ENCODE measurements at regions not wholly inside any gene's neighbourhood (a gene's known extent, or its start where the extent isn't known, plus 50 kb on each side); places are given as distances from the start of the nearest gene placed in this dataset.

DNA sequence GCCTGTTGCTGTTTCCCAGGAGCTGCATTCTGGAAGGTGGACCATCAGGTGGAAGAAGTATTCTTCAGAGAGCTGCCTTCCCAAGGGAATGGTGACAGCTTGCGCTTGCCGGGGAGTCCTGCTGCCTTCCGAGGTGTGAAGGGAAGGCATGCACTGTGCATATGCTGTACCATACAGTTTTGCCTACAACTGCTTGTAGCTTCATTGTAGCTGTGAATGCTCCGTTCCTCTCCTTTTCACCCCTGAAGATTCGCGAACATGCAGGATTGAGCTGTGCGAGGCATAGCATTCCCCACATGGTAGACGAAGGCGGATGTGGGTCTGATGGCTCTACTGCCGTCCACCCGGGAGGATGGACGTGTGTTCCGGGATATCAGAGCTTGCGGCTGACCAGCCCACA lies 243.2 kb upstream of the TSHZ3 start:
- ChIA-PET CTCF (no interaction called here), POLR2A (no interaction called here)

DNA sequence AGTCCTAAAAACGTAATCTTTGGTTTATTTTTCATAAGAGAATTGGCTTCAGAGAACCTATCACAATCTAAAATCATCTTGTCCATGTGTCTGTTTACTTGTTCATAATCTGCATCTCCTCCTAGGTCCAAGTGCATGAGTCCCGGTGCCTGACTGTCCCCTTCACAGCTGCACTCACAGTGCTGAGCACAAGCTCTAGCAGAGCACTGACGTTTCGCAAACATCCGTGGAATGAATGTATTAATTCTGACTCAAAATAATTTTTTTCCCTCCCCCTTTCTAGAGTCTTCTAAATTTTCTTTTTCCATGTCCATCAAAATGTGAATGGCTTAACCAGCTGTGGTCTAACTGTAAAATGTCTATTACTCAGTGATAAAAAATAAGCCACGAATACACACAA lies 245.5 kb upstream of the TSHZ3 start:
- ChIA-PET CTCF (no interaction called here), POLR2A (no interaction called here)

DNA sequence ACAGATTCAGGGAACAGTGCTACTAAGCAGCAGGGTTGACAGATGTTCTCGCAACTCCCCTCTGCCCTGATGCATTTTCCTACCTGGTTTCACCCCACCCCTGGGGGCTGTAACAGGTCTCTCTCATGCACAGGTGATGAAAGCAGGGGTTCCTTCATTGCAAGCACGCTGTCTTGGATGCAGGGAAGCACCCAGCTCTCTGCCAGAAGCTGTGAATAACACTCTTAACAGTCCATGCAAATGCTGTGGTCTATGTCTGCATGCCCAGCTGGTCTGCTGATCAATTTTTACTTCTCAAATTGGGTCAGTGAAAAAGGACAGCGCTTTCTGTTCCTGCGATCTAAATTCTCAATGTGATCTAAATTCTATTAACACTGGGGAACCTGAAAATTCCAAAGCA lies 246.3 kb upstream of the TSHZ3 start:
- CTCF ChIA-PET: no interaction called here
- POLR2A ChIA-PET: no interaction called here

DNA sequence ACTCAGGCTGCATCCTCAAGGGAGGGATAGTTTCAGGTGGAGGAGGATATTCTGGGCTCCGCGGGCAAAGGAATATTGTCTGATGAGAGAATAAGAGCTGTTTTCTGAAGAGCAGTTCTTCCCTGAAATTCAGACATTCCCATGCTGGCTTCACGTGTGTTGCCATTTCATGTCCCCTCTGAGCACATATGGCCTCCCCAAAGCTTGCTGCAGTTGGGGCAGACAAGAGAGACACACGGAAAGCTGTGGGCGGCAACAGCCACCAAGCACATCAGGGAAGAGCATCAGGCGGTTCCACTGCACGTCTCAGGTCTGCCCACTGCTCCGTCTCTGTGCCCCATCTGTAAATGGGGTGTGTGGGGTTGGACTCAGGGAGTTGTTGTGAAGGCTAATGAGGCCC lies 247.5 kb upstream of the TSHZ3 start:
- POLR2A ChIA-PET: no interaction called here
- CTCF ChIA-PET: no interaction called here

DNA sequence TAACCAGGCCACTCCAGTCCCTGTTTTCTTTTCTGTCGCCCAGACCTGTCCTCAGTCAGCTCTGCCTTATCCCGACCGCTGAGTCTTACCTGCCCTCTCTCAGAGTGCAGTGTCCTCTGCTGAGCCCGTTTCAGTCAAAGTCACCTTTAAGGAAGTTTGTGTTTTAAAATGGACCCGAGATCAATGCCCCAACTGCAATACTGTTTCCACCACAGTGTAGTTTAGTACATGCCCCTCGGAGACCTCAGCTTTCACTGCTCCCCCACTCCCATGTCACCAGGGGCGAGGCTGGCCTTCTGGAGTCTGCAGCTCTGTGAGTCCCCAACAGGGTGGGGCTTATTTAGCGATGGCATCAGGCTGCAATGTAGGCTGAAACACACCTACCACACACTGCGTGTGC lies 248.4 kb upstream of the TSHZ3 start:
- CTCF ChIA-PET: no interaction called here
- POLR2A ChIA-PET: no interaction called here

GRCh38 chr19:31598730-31599238 lies 249.5 kb upstream of the TSHZ3 start:
- POLR2A ChIA-PET: no interaction called here
- CTCF ChIA-PET: no interaction called here

- ChIA-PET CTCF (no interaction called here), POLR2A (no interaction called here)
Observed at GRCh38 chr19:31600731-31601295, 251.6 kb upstream of the TSHZ3 start.

DNA sequence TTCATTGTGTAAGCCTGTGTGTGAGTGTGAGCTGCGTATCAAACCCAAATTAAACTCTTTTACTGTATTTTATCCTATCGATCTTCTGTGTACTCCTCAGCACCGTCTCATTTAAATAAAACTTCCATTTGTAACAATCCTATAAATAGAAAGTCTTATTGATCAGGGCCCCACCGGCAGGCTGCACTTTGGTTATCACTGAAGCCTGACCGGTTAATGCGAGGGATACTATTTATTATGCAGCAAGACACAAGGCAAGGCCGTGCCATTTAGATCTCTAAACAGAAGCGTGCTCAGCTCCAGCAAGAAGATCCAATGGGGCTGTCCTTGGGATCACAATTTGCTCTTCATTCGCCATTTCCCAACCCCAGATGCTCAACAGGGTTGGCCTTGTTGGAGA lies 252.6 kb upstream of the TSHZ3 start:
- ChIA-PET CTCF (no interaction called here), POLR2A (interaction anchor here (0.7 kb wide), 2 partner anchors 37 to 387 kb away, joined by 4 to 6 read pairs; no protein-coding TSS in a partner anchor)

DNA sequence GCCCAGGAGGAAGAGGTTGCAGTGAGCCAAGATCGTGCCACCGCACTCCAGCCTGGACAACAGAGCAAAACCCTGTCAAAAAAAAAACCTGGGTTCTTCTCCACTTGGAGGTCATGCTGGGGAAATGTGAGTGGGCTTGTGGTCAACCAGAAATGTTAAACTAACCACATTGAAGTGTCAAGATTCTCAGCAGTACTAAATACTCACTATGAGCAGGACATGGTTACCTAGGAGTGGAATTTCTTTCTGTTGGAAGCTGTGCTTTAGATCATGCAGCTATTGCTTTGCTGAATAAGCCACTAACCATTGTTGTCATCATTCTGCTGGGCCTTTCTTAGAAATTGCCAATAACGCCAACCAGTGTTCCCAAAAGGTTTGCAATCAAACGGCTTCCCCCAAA lies 253.3 kb upstream of the TSHZ3 start:
- ChIA-PET POLR2A (interaction anchor here (0.7 kb wide), 1 partner anchor 36 kb away, joined by 4 read pairs; no protein-coding TSS in a partner anchor), CTCF (no interaction called here)

GRCh38 chr19:31604493-31605040 lies 255.3 kb upstream of the TSHZ3 start:
- ChIA-PET POLR2A (no interaction called here), CTCF (no interaction called here)

DNA sequence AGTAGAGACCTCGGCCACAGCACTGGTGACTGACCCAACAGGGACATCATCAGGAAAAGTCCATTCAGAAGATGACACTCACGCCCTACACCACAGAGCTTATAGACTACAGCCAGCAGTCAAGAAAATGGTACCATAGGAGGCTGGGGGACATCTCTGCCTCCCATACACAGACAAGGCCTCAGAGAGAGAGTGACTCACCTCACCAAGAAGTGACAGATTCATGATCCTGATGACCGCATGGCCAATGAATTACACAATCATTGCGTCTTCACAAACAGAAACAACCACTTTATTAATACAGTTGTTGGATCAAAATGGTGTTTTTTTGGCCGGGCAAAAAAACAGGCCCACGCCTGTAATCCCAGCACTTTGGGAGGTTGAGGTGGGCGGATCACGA lies 260.8 kb upstream of the TSHZ3 start:
- CTCF ChIA-PET: no interaction called here

DNA sequence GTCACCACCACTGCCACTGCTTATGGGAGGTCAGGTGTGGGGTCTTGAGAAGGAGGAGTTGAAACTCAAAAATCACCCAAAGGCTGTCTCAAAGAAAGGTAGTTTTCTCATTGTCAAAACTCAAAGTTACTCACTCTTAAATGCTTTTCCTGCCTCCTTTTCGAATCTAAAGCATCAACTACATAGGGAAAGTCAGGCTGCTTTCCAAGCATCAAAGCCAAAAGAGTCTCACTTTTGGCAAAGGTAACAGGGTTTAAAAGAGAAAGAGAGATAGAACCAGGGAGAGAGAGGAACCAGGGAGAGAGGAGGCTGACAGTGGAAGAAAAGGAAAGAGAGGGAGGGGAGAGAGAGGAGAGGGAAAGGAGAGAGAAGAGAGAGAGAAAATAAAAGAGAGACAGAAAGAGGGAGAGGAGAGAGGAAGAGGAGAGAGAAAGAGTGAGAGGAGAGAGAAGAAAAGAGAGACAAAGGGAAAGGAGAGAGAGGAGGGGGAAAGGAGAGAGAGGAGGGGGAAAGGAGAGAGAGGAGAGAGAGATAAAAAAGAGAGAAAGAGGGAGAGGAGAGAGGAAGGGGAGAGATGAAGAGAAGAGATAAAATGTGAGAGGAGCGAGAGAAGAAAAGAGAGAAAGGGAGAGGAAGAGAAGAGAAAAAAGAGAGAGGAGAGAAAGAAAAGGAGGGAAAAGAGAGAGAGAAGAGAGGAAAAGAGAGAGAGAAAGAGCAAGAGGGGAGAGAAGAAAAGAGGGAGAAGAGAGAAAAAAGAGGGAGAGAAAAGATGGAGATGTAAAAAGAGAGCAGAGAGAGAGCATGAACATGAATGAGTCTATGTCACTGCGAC lies 262.0 kb upstream of the TSHZ3 start:
- POLR2A ChIA-PET: no interaction called here

More for the DNA sequence above, 260.8 kb upstream of the TSHZ3 start:
- POLR2A ChIA-PET: no interaction called here

DNA sequence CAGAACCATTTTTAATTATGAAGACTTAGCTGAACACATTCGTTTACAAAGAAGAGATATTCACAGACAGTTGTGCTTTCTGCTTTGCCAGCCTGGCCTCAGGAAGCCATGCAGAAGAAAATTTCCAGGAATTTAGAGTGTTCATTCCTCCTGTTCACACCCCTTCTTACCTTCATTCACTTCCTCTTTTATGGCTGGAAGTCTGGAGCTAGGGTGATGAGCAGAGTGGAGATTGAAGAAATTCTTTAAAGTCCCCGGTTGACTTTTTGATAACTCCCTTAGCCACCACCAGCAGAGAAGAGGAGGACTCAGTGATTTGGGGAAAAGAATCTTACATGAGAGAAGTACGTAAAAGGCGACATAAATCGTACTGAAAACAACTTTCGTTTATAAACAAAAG lies 263.6 kb upstream of the TSHZ3 start:
- ChIA-PET POLR2A (no interaction called here), CTCF (interaction anchor here (1.2 kb wide), 1 partner anchor 43 kb away, joined by 3 read pairs; no protein-coding TSS in a partner anchor)

More for the DNA sequence above, 262.0 kb upstream of the TSHZ3 start:
- CTCF ChIA-PET: no interaction called here

DNA sequence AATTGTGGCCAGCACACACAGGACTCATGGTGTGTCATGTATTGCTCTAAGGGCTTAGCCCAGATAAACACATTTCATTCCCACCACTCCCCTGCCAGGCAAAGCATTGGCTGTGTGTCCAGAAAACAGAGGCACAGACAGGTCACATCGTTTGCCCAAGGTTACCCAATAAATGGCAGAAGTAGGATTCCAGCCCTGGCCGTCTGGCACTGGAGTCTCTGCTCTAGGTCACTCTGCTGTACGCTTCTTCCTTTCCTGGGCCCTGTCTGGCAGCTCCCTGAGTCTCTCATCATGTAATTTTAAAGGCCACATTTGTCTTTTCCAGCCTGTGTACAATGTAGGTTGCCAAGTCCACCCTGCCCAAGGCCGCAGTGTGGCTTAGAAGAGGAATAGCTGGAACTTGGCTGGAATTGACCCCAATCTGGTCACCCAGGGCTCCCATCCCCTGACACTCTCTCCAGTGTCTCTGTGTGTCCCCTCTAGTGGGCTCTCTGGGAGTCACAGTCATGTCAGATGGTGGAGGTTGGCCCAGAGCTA lies 264.5 kb upstream of the TSHZ3 start:
- POLR2A ChIA-PET: no interaction called here
- CTCF ChIA-PET: interaction anchor here (1.2 kb wide), 1 partner anchor 42 kb away, joined by 3 read pairs; no protein-coding TSS in a partner anchor

DNA sequence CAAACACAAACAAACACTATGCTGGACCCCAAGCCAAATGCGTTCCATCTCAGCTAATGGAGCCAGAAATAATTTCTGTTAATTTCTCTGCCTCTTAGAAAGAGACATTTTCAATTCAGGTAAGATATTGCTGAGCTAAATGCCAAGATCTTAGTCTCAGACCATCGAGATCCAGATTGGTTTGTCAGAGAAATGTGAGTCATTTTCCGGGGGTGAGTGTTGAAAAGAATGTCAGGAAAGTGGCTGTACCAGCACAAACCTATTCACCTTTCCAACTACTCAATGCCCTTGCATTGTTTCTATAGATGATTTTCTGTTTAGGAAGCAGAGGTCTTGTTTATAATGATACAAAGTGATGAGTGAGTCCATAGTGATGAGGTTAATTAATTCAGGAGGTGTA lies 266.8 kb upstream of the TSHZ3 start:
- ChIA-PET CTCF (no interaction called here), POLR2A (no interaction called here)

DNA sequence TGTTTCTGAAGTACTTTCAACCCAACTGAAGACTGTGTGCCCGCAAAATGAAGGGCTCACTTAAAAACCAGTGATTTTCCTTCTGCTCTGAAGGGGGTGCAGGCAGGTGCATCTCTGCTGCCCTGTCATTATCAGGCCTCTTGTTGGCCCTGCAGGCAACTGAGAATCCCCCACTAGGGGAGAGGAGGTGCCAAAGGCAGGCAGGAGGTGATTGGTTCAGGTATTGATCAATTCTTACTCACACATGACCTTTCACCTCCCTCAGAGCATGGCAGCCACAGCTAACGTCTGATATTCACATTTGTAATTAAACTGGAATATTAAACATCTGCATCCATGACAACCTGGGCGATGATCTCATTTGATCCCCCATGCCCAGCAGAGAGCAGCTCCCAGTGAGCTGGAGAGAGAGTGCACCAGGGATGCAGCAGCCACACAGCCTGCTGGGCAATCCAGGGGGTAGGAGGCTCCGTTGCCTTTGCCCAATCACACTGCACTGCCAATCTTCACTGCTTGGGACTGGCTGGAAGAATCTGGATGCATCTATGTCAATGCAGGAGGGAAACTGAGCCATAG lies 267.9 kb upstream of the TSHZ3 start:
- ChIA-PET POLR2A (no interaction called here), CTCF (no interaction called here)

- CTCF ChIA-PET: no interaction called here
- POLR2A ChIA-PET: no interaction called here
Observed at GRCh38 chr19:31625056-31625455, 275.8 kb upstream of the TSHZ3 start.

DNA sequence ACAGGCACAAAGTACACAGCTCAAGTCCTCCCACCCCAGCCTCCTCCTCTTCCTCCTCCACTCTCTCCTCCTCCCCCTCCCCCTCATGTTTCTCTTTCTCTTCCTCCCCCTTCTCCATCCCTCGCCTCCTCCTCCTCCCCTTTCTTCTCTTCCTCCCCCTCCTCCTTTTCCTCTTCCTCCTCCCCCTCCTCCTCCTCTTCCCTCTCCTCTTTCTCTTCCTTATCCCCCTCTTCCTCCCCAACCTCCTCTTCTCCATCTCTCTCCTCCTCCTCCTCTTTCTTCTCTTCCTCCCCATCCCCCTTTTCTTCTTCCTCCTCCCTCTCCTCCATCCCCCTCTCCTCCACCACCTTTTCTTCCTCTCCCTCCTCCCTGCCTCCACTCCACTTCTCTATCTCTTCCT lies 276.3 kb upstream of the TSHZ3 start:
- POLR2A ChIA-PET: no interaction called here
- CTCF ChIA-PET: no interaction called here

- ChIA-PET CTCF (no interaction called here), POLR2A (no interaction called here)
Observed at GRCh38 chr19:31626941-31627340, 277.7 kb upstream of the TSHZ3 start.

DNA sequence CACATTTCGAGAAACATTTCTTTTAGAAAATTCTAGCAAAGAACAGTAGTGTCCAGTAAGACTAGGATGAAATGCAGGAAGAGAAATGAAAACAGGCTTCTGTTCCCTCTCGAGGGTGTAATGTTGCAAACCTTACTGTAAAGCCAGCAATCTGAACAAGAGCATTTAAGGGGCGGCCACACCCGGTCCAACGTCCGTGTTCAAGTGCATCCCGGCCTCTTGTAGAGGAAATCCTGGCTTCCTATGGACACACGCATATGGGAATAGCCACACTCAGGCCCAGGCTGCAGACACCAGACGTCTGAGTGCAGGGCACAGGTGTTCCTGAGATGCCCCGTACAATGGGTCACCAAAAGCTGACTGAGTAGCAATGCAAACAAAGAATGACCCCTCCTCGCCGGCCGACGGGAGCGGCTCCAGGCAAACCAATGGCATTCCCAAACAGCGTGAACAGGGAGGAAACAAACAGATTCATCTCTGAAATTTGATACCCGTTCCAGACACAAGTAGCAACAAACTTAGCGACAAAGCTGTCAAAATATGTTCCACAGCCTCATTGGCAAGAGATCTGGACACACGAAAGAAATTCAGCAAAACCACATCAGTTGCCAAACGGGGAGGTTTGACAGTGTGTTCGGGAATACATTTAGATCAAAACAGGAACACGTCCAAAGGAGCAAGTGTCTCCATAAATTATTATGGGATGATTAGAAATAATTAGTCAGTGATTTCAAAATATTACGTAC lies 278.6 kb upstream of the TSHZ3 start:
- CTCF ChIA-PET: no interaction called here
- POLR2A ChIA-PET: no interaction called here
